Stimulated activated naive CD4-positive, alpha-beta T cell treated with Interleukin-2 at 50 U/mL for 16 hours (primary cell): ENCODE measurements at regions not wholly inside any gene's neighbourhood (a gene's known extent, or its start where the extent isn't known, plus 50 kb on each side); places are given as distances from the start of the nearest gene placed in this dataset.

Experiments used
- DNase-seq: peaks from one replicate; lab custom pipeline; 2025; lab: John Stamatoyannopoulos, UW

DNA sequence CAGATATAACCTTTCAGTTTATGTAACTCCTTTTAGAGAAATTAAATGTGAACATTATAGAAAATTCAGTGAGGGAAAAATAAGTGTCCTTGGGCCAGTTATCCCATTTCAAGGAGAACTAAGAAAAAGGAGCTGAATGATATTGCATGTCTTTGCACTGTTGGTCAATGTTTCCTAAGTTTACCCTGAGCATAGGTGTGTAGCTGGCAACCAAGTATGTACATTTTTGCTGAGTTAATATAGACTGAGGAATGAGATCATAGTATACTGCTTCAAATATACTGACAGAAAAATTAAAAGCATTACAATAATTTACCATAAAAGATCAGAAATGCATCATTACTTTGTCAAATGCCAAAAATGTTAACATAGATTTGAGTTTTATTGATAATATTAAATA, 2128.7 kb upstream of the C9orf72 start:
- DNase-seq = no peak

DNA sequence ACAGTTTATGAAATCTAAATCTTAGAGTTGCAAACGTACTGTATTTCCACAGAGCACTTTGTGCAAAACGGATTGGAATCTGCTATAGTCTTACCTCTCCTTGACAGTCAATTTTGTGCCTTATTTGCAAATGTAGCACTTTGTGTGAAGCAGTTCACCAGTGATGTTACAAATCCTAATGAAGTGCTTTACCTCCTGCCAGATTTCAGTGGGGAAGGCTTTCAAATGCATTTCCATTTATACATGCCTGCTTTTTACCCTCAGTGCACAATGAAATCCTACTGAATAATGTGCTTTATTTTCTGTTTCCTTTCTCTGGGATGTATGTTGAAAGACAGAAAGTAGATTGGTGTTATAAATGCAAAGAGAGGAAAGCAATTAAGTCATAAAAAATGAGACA, 2141.6 kb upstream of the C9orf72 start:
- DNase-seq = no peak

DNA sequence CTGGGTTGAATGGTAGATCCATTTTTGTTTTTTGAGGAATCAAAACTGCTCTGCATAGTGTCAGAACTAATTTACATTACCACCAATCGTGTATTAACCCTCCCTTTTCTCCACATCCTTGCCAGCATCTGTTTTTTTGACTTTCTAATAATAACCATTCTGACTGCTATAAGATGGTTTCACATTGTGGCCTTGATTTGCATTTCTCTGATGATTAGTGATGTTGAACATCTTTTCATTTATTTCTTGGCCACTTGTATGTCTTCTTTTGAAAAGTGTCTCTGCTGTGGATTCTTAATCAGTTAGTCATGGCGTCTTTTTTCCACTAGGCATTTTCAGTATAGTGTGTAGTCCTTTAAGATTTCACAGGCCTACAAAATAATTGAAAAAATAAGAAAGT, 2144.3 kb upstream of the C9orf72 start:
- DNase-seq = no peak

DNA sequence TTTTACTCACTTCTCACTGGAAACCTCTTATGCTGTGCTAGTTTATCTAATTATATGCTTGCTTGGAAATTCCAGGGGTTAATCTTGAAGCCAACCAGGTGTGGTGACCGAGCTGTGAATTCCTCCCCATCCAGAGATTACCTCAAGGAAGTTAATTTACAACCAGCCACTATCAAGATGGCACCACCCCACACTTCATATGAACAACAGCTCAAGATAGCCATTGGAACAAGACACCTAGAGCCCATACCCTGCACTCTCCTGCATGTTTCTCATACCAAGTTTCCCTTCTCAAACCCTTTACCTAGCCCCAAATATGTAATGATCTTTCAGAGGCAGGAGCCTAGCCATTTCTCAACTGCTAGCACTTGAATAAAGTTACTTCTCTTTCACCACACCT, 2156.9 kb upstream of the C9orf72 start:
- DNase-seq = no peak

DNA sequence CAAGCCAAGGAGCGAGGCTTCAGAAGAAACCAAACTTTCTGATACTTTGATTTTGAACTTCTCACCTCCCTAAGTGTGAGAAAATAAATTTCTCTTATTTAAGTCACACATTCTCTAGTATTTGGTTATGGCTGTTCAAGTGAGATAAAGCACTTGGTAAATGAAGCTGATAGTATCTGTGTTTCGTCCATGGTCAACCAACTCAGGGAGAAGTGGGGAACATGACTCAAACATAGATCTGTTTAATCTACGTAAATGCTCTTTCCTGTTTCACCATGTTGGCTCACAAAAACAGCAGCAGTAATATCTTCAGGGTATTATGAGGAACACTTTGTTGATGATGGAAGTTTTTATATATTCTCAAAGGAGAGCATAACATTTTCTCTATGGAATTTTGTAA, 2167.2 kb upstream of the C9orf72 start:
- DNase-seq = no peak

DNA sequence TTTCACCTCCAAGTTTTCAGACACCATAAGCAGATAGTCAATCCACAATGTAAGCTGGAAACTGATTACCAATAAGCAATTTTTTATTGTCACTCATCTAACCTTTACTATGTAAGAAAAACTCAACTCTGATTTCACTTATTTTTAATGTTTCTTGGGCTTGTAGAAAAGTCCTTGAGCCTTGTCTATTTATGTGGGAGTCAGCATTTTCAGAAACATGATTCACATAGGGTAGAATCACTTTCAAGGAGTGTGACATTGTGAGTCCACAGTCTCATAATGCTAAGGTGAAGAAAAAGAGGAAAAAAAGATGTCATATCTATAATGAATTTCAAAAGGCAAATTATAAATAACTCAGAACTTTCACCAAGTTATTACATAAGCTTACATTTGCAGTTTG, 2167.9 kb upstream of the C9orf72 start:
- DNase-seq = no peak

DNA sequence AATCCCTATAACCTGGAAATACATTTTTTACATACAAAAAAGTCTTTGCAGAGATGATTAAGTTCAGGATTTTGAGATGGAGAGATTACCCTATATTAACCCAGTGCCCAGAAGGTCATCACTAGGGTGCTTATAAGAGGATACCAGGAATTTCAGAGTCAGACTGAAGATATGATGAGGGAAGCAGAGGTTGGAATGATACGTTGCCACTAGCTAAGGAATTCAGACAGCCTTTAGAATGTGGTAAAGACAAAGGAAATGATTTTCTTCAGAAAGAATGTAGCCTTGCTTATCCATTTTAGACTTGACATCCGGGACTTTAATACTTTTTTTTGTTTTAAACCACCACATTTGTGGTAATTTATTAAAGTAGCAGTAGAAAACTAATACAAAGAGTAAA, 2176.8 kb upstream of the C9orf72 start:
- no peak for DNase-seq

DNA sequence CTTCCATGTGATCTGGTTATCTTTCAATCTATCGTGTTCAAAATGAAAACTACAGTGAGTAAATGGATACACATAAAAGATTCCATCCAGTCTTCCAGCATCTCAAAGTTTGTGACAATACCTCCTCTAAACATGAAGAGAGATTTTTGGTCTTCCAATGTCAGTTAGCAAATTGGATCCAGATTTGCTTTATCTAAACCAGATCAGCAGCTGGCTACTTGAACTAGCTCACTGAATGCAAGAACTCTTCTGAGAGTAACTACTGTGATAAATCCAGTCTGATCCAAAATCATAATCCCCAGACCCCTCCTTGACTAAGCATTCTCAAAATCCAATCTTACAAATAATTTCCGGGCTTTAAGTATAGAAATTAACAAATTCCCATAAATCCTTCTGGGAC, 2177.9 kb upstream of the C9orf72 start:
- DNase-seq = no peak

DNA sequence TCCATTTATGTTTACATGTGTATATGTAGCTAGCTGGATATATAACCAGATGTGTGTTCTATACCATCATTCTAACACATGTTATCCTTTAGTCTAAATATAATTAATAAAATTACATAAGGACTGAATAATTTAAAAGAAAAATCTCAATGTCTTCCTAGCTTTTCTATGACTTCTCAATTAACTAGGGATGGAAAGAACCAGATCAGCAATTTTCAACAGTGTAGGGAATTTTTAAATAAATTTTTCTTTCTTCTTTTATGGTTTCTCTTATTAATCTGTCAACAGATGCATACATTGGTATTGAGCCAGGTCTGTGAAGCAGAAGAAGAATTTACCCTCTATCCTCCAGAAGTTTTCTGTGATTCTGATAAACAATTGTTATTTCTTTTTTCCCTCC, 2180.4 kb upstream of the C9orf72 start:
- no peak for DNase-seq

DNA sequence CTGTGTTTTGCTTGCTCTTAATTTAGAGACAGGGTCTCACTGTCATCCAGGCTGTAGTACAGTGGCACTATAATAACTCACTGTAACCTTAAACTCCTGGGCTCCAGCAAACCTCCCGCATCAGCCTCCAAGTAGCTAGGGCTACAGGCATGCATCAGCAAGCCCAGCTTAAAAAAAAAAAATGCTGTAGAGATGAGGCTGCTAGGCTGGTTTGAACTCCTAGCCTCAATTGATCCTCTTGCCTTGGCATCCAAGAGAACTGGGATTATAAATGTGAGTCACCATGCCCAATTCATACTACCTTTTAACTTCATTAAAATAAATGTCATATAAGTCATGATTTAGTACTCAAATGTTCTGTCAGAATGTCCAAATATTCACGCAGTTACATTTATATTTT, 2195.7 kb upstream of the C9orf72 start:
- no peak for DNase-seq

DNA sequence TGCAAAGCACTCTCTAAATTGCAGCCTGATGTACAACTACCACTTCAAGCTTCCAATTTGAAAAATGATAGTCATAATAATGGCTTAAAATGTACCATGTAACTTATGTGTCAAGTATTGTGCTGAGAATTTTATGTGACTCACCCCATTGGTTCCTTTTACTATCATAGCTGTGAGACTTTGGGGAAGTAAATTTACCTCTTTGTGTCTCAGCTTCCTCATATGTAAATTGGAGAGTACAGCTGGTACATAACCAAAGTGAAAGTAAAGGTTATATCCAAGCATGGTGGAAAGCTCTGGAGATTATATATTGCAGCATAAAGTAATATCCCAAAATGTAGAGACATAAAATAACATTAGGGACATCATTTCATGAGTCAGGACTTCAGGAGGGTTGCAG, 2200.4 kb upstream of the C9orf72 start:
- DNase-seq = no peak

DNA sequence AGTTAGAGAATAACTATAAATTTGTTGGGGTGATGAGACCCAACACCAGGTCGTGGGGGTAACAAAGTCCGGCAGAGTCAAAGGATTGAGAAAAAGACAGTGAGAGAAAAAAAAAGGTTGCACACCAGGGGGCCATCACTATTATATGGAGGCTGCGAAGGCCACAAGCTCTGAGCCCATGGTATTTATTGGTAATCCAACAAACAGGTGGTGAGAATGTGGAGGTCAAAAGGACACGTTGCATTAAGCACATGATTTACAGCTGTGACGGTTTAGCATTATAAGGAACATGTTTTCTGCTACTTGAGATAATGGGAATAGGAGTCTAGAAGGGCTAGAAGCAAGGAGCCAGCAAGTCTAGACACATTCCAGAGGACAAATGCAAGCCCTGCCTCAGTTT, 2202.2 kb upstream of the C9orf72 start:
- no peak for DNase-seq

DNA sequence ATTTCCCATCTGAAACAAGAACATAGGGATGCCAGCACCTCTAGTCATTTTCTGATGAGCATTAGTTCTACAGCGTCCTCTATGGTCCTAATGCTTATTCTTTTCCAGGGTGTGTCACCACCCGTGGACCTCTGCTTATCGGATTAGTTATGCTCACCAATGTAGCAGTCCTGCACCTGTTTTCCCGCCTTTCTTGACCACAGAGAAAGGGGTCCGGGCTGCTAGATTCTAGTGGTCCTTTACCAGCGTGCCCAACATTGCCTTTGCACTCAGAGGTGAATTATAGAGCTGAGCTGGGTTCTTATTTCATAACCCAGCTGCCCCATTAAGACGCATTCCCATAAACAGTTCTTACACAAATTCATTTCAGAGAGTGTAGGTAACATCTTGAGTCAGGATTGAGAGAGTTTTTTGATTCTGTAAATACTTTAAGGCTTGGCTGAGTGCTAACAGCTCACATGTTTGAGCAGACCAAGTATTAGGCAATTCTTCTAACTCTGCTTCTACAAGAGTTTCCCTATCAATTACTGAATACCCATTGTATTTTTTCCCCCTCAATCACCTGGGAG, 2205.1 kb upstream of the C9orf72 start:
- no peak for DNase-seq

DNA sequence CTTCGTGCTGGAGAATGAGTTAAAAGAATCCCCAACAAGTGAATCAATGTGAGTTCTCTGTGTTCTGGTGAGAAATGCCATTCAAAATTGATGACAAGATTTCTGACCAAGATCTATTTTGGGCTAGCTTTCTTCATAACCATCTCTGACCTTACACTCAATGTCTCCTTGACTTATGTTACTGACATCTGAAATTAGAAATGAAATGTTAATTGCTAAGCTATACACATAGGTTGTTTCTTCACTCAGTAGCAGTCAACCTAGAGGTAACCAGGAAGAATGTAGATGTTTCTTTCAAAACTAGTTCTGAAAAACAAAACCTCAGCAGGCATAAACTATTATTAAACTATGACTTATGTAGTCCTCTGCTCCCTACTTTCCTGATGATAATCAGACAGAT, 2220.7 kb upstream of the C9orf72 start:
- no peak for DNase-seq

DNA sequence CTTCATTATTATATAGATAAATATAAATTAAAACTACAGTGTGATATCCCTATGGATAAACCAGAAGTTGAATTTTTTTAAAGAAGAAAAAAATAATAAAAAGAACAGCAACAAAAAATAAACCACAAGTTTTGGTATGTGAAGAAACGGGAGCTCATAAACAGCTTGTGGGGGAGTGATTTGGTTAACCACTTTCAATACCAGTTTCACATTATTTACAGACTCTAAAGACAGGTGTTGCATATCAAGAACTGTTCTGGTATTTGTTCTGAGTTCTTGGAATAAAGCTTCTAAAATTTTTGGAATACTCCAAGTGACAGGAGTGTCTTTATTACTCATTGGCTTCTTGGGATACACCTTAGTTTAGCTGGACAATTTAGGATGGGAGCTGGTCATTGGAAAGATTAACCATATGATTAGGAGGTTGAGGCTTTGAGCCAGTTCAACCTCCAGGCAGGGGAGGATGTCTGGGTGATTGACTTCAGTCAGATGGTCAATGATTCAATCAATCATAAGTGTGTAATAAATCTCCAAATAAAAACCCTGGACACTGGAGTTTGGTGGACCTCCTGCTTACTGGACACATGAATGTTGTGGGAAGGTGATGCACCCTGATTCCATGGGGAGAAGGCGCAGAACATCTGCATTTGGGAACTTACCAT, 2223.1 kb upstream of the C9orf72 start:
- DNase-seq = no peak

DNA sequence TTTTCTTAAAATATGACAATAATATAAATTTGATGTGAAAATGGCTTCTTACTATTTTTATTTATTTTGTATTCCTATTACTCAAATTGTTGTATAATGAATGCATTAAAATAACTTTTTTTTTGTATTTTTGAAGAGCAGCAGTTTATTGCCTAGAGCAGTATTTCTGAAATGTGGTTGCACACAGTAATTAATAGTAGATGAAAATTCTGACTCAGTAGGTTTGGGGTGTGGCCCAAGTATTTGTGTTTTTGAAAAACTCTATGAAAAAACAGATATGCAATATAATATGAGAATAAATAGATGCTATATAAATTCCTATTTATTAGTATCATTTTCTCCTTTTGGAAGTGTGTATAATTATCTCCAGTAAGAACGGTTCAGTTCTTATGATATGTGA, 2225.3 kb upstream of the C9orf72 start:
- DNase-seq = no peak

DNA sequence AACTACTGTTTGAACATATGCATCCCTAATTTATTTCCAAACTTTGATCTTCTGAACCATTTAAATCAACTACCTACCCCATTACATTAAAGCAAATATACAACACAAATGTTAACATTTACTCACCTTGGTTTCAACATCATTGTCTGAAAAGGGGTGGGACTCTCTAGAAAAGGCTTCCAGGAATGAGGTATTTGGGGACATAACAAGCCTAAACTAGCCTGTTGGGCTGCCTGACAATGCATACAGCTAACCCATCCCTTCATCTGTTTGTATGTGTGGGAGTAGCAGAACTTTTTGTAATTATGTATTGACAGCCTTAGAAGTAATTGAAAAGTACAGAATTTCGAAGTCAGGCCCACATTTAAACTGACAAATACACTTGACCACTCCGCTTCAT, 2225.9 kb upstream of the C9orf72 start:
- DNase-seq = no peak

DNA sequence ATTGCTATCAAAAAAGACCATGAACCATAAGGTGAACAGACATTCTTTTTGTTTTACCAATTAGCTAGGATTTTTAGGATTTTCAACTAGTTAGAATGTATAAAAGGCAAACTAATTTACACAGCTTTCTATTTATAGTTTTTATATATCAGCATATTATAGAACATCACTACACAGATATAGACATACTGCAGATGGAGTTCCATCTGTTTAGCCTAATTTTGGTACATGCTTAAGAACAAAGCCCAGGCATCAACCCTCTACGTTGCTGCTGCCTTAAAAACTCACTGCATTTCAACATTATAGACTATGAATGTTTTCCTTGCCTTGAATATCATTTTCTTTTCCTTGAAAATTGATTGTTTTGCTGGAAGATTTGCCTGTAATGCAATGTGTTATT, 2227.5 kb upstream of the C9orf72 start:
- DNase-seq = no peak

DNA sequence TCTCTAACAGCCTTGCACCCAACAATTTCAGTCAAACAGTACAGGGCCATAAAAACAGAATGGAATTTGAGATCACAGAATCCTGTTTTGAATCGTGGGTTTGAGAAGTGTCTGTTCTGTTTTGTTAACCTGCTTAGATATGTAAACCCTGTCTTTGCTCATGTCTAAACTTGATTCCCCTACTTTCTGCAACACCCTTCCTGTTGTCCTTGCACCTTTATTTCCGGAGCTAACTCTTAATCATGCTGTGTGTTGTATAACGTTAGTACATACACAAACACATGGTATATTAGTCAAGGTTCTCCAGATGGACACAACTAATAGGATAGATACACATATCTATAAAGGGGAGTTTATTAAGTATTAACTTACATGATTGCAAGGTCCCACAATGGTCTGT, 2229.2 kb upstream of the C9orf72 start:
- DNase-seq = no peak

DNA sequence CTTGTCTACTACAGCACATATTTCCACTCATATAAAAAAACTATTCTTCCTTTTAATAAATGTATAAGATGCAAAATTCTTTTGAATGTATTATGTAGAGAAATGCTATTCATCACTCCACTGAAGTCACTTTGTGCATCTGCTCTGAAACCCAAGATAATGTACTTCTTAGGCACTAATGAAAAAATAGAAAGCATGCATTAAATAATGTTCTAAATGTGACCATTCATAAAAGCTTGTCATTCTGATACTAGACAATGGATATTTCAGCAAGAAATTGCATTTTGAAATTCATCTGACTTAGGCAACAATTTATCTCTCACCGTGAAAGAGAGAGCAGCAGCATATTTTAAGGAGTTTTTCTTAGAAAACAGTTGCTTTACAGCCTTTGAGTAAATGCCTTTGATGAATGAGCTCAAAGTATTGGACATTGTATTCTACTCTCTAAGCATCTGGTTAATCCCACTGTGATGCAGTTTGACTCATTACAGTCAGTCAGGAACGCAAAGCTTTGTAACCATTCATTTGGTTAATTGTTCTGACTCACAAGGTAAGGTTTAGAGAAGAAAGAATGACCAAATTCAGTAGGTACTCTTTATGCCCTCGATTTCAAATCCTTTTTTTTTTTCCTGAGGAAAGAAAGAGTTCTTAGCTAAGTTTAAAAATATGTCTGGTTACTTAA, 2233.8 kb upstream of the C9orf72 start:
- no peak for DNase-seq

DNA sequence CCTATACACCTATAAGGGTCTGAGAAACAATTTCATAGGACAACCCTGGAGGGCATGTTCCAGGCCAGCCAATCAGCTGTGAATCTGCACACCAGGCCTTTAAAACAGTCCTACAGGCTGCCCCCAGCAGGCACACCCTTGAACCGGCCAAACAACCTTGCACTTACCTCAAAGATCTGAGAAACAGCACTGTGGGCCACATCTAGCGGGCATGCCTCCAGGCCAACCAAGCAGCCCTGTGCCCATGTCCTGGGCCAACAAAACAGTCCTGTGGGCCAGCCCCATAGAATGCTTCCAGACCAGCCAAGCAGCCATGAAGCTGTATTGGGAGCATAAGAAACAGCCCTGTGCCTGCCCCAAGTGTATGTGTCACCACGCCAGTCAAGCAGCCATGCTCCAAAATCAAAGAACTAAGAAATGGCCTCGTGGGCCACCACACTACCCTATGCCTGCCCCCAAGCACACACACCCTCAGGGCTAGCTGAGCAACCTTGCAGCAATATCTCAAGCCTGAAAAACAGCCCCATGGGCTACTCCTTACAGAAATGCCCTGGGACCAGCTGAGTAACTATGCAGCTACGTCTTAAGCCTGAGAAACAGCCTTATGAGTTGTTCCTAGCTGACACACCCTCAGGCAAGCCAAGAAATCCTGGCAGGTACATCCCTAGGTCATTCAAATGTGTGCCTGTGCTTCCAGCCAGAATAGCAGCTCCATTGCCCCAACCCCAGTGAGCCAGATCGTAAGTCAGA, 2243.8 kb upstream of the C9orf72 start:
- no peak for DNase-seq

DNA sequence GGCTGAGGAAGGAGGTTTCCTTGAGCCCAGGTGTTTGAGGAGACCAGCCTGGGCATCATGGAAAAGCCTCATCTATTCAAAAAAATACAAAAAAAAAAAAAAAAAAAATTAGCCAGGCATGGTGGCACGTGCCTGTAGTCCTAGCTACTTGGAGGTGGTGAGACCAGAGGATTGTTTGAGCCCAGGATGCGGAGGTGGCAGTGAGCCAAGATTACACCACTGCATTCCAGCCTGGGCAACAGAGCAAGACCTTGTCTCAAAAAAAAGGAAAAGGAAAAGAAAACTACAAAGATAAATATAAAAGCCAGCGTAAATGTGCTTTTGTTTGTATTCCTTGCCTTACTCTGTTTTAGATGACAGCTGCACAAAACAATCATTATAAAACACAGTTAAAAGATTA, 2249.2 kb upstream of the C9orf72 start:
- DNase-seq = no peak

DNA sequence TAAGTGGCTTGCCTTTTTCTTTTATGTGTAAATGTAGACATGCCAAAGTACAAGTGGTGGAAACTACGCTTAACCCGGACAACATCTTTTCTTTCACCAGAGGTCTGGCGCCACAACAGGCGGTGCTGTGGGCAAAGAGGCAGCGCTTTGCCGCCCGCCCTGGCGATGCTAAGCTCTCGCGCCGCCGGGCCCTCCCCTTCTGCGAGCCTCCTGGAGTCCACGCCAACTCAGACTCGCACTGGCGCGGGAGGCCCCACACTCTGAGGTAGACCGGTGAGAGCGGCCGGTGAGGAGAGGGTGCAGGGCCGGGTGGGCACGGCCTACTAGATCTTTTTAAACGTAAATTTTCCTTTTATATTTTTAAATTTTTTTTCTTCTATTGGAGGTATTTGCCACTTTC, 2253.1 kb upstream of the C9orf72 start:
- no peak for DNase-seq
